ENCODE measurements at regions not wholly inside any gene's neighbourhood (a gene's known extent, or its start where the extent isn't known, plus 50 kb on each side); places are given as distances from the start of the nearest gene placed in this dataset.
A peak's percentile ranks its signal among the peaks of the same experiment; 100 is the strongest.

DNA sequence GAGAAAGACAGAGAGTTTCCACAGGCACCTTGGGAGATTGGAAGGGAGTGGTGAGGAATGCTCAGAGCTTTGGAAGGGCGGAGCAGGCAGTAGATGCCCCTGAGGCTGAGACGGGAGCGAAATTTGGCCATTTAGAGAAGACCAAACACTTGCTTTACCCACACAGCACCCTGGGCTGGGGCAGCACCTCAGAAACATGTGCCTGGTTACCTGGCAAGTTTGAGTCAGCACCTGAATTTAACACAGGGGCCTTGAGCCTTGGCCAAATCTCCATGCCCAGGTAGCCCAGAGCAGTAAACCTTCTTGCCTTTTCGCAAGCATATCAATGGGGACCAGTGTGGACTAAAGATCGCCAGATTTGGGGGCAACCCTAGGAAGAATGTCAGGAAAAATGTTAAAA, 111.9 kb upstream of the NFE2L3 start:
- no peak for DNase-seq (ENCODE audit: low read depth in 2 of 2)

DNA sequence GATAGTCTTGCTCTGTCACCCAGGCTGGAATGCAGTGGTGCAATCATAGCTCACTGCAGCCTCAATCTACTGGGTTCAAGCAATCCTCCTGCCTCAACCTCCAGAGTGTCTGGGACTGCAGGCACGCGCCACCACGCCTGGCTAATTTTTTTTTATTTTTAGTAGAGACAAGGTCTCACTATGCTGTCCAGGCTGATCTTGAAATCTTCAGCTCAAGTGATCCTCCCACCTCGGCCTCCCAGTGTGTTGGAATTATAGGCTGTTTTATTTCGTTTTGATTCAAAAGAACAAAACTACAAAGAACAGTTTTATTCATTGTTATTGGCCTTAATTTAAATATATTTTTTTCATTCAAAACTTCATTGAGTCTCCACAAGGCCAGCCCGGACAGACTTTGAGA, 109.8 kb upstream of the NFE2L3 start:
- no peak for DNase-seq (ENCODE audit: low read depth in 2 of 2)

- DNase-seq (ENCODE audit: low read depth in 2 of 2), result no peak
Measured at GRCh38 chr7:26043801-26044200, 108.2 kb upstream of the NFE2L3 start.

DNA sequence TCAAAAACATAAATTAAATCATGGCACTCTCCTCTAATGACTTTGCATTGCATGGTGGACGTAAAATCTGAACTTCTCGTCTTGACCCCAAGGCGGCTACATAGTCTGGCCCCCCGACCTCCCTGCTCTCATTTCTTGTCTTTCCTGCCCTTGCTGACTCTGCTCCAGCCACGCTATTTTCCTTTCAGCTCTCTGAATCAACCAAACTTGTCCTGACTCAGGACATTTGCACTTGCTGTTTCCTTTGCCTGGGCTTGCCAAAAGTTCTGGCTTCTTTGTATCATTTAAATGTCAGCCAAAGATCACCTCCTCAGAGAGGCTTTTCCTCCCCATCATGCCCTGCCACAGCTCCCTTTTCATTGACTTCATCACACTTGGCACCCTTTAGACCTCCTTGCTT, 107.7 kb upstream of the NFE2L3 start:
- DNase-seq (ENCODE audit: low read depth in 2 of 2), result no peak

DNA sequence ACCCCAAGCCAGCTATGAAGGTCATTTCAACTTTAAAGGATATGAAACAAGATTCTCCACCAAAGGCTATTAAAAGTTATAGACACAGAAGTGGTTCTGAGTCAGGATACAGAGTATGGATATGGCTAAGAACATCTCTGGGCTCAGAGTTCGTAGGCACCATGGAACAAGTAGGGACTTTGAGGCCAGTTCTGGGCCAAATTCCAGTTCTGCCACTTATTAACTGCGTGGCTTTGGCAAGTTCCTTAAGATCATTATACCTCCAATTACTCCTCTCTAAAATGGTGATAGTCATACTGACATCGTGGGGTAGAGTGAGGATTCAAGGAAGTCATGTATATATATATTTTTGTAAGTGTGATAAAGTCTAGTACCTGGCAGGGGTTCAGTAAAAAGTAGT, 105.8 kb upstream of the NFE2L3 start:
- DNase-seq (ENCODE audit: low read depth in 2 of 2), result no peak

DNA sequence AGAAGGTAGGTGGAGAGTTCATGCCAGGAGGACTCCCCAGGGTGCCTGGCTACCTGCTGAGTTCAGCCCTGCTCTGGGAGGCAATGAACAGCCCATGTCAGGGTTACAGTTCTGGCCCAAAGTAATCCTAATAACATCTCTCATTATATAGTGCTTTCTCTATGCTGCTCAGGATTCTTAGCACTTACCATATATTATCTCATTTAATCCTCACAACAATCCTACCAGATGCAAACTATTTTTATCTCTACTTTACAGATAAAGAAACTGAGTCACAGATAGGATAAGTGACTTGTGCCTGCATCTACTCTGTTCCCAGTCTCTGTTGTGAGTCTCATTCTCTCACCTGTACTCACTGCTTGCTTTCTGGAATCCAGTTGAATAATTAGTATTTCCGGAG, 105.1 kb upstream of the NFE2L3 start:
- no peak for DNase-seq (ENCODE audit: low read depth in 2 of 2)

DNA sequence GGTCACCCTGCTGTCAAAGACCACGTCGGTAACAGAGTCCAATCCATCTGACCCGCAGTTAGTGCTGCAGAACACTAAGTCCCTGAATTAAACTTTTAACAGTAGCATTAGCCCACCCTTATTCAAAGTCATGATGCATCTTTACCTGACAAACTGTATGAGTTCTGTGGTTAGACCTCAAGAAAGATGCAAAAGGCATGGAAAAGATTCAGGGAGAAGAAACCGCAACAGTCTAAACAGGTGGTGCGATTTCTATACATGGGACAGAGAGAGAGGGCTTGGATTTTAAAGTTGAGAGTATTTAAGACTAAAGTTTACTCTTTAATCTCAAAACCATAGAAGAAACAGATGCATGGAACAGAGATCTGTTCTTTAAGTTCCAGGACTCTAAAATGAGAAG, 103.3 kb upstream of the NFE2L3 start:
- DNase-seq (ENCODE audit: low read depth in 2 of 2), result no peak

- no peak for DNase-seq (ENCODE audit: low read depth in 2 of 2)
Measured at GRCh38 chr7:26049081-26049480, 102.9 kb upstream of the NFE2L3 start.

DNA sequence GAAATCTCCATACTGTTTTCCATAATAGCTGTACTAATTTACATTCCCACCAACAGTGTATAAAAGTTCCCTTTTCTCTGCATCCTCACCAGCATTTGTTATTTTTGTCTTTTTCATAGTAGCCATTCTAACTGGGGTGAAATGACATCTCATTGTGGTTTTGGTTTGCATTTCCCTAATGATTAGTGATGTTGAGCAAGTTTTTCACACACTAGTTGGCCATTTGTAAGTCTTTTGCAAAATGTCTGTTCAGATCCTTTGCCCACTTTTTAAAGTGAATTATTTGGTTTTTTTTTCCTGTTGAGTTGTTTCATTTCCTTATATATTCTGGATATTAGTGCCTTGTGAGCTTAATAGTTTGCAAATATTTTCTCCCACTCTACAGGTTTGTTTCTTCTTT, 101.0 kb upstream of the NFE2L3 start:
- DNase-seq (ENCODE audit: low read depth in 2 of 2), result no peak

DNA sequence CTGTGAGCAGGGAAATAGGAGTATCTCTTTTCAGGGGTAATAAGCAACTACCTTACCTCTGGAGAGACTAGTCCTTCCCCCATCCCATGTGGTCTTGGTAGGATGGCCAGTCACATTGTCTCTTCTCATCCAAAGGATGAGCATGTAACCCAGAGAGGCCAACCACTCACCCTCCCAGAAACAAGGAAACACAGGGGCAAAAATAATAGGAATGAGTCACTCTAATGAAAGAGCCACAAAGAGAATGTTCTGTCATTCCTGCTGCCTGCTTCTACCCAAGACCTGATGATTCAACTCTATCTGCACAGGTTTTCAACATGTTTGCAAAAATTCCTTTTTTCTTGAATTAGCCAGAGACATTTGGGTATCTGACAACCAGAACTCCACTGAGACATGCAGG, 99.3 kb upstream of the NFE2L3 start:
- no peak for DNase-seq (ENCODE audit: low read depth in 2 of 2)

DNA sequence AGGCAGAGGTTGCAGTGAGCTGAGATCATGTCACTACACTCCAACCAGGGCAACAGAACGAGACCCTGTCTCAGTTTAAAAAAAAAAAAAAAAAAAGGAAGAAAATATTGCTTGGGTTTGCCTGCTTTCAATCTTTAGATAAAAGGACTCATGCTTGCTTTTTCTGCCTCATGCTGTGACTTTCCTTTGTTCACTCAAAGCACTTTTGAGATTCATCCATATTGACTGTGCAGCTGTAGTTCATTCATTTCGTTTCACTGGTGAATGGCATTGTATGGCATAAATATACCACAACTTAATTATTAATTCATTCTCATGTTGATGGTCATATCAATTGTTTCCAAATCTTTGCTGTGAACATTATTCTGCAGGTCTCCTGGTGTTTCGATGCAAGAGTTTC, 97.6 kb upstream of the NFE2L3 start:
- no peak for DNase-seq (ENCODE audit: low read depth in 2 of 2)

- no peak for DNase-seq (ENCODE audit: low read depth in 2 of 2)
Measured at GRCh38 chr7:26055241-26055640, 96.8 kb upstream of the NFE2L3 start.

DNA sequence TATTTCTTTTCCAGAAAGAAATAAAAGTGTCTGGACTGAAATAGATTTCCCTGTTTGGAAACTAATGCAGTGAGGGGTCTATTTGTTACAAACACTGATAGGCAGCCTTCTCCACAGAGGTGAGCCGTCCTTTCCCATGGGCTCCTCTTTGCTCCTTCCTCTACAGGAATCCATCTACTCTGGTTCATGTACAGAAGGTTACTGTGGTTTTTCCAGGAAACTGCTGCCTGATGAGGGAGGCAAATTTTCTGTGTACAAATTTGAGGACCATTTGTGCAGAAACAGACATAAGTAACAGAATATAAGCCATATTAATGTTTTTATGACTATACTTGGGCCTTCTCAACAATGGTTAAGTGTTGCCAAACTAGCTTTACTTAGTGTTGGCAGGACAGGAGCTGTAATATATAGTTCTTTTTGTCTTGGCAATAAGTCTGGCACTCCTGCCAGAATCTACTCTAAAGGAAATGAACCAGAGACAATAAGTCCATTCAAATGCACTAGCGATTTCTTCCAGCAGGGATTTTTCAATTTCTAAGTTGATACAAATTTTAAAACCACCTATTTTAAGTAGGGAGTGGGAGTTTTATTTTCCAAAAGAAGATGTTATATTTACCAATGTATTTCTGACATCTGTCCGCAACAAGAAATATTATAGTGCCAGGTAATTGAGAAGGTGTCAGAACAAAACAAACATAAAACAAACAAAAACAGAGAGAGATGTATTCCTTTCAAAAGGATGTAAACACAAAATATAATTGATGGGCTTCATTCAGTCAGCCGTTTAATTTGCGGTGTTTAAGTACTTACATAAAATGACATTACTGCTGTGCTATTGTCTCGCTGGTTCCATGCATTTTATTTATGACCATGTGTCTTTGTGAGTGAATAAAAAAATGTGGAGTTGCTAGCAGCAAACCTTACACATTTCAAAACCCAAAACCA, 91.0 kb upstream of the NFE2L3 start:
- no peak for DNase-seq (ENCODE audit: low read depth in 2 of 2)

DNA sequence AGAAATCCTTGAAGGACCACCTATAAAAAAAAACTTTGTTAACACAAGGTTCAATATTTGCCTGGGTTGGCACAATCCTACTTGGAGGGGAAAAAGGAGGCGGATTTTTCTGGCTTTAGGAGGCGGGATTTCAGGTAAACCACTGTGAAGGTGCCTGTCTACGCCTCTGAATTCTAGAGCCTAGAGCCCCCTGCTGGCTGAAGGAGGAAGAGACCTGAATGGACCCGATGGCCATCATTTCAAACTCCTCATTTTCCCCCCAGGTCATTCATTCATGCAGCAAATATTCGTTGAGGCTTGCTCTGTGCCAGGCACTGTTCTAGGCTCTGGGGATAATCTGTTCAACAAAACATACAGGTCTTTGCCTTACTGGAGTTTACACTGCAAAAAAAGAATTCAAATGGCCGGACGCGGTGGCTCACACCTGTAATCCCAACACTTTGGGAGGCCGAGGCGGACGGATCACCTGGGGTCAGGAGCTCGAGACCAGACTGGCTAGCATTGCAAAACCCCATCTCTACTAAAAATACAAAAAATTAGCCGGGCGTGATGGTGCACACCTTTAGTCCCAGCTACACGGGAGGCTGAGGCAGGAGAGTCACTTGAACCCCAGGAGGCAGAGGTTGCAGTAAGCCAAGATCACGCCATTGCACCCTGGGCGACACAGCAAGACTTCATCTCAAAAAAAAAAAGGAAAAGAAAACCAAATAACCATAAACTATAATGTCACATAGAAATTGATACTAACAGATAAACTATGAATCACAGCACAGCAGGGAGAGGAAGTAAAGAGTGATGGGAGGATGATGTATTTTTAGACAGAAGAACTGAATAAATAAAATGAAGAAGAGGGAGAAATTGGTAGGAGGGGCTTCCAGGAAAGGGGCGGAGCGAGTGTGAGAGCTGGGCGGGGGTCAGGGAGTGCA, 90.1 kb upstream of the NFE2L3 start:
- DNase-seq (ENCODE audit: low read depth in 2 of 2), result peak; percentile 33 to 47

DNA sequence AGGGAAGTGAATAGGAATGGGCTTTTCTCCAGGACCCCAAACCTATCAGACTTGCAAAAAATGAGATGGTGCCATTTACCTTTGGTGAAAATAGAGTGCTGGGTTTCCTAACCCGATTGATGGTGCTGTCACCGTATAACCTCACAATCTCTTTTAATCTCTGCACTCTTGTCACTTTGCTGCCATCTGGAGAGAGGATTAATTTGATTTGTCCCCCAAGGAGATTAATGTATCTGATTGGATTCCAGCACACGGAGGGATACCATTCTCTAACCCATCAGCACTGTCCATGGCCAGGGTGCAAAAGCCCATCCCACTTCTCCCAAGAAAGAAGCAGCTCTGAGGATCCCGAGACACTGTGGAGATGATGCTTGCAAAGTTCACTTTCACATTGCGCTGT, 86.3 kb upstream of the NFE2L3 start:
- DNase-seq (ENCODE audit: low read depth in 2 of 2), result no peak

- no peak for DNase-seq (ENCODE audit: low read depth in 2 of 2)
Measured at GRCh38 chr7:26066736-26067135, 85.3 kb upstream of the NFE2L3 start.

- DNase-seq (ENCODE audit: low read depth in 2 of 2), result no peak
Measured at GRCh38 chr7:26070290-26070689, 81.7 kb upstream of the NFE2L3 start.

- no peak for DNase-seq (ENCODE audit: low read depth in 2 of 2)
Measured at GRCh38 chr7:26071622-26072456, 80.2 kb upstream of the NFE2L3 start.

DNA sequence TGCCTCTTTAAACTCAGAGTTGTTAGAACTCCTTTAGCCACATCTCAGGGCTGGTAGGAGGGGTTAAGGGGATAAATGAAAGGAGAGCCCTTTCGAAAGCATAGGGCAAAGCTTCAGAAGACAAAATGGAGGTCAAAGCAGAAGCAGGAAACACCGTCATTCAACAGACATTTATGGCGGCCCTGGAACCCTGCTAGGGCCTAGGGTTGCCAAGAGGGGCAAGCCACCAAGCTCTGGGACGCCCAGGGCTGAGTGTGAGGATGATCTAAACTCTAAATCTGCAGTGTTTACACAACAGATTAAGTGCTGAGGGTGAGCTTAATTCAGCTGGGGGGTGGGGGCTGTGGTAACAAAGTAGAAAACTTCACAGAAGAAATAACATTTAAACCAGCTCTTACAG, 79.0 kb upstream of the NFE2L3 start:
- no peak for DNase-seq (ENCODE audit: low read depth in 2 of 2)

DNA sequence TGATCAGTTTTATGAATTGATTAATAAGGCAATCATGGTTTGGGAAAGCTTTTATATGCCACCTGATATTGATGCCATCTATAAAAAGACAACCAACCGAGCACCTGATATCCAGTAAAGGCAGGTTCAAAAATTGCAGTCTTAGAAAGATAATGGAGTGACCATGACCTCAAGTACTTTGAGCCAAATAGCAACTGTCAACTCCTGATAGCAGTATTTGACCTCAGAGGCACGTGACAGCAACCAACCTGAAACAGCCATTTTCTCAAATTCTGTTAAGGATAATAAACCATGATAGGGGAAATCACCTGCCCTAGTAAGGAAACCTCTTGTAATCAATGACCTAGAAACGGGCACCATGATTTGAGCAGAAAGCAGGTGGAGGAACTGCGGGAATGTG, 77.1 kb upstream of the NFE2L3 start:
- DNase-seq (ENCODE audit: low read depth in 2 of 2), result no peak

DNA sequence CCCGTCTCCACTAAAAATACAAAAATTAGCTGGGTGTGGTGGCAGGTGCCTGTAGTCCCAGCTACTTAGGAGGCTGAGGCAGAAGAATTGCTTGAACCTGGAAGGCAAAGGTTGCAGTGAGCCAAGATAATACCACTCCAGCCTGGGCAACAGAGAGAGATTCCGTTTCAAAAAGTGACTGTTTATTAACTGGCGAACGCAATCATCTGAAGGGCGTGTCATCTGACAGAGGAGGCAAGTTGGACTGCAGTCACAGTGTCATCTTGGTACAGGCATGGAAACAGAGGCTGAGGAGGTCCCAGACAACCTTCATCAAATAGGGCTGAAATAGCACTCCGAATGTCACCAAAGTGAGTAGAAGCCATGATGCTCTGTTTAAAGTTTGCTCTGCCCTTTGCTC, 75.3 kb upstream of the NFE2L3 start:
- DNase-seq (ENCODE audit: low read depth in 2 of 2), result no peak

All from stimulated activated CD8-positive, alpha-beta memory T cell treated with anti-CD3 and anti-CD28 coated beads, Interleukin-15, amount 100 ng/mL, for 48 hours (primary cell).